ENCODE measurements at regions not wholly inside any gene's neighbourhood (a gene's known extent, or its start where the extent isn't known, plus 50 kb on each side); places are given as distances from the start of the nearest gene placed in this dataset.

DNA sequence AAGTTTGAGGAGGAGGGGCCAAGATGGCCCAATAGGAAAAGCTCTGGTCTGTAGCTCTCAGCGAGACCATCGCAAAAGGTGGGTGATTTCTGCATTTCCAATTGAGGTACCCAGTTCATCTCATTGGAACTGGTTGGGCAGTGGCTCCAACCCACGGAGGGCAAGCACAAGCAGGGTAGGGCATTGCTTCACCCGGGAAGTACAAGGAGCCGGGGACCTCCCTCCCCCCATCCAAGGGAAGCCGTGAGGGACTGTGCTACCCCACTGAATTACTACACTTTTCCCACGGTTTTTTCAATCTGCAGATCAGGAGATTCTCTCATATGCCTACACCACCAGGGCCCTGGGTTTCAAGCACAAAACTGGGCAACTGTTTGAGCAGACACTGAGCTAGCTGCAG is 58.0 kb upstream of the EFCAB3 start:
- TF ChIP-seq, protein P1, sequence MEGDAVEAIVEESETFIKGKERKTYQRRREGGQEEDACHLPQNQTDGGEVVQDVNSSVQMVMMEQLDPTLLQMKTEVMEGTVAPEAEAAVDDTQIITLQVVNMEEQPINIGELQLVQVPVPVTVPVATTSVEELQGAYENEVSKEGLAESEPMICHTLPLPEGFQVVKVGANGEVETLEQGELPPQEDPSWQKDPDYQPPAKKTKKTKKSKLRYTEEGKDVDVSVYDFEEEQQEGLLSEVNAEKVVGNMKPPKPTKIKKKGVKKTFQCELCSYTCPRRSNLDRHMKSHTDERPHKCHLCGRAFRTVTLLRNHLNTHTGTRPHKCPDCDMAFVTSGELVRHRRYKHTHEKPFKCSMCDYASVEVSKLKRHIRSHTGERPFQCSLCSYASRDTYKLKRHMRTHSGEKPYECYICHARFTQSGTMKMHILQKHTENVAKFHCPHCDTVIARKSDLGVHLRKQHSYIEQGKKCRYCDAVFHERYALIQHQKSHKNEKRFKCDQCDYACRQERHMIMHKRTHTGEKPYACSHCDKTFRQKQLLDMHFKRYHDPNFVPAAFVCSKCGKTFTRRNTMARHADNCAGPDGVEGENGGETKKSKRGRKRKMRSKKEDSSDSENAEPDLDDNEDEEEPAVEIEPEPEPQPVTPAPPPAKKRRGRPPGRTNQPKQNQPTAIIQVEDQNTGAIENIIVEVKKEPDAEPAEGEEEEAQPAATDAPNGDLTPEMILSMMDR (IDR thresholded peaks at IDR 0.05; ENCODE audit: unreplicated experiment): no peak
- no peaks in the 10 kb centered on the region for H3K36me3 Mint-ChIP-seq (ENCODE audit: insufficient read depth, unreplicated experiment)
- no peaks in the 10 kb centered on the region for H3K9me3 Mint-ChIP-seq (ENCODE audit: unreplicated experiment)
- POLR2A ChIA-PET: interaction anchor here (0.6 kb wide), 1 partner anchor 81 kb away, joined by 4 read pairs; no protein-coding TSS in a partner anchor
- CTCF ChIA-PET: interaction anchor here (0.6 kb wide), 1 partner anchor 211 kb away, joined by 5 read pairs; no protein-coding TSS in a partner anchor
- H3K4me3 Mint-ChIP-seq (ENCODE audit: unreplicated experiment): no peak overlapping the region
- BruUV-seq (replicated peaks): no TSS peak
- H3K4me1 Mint-ChIP-seq (ENCODE audit: insufficient read depth, unreplicated experiment): no peaks in the 10 kb centered on the region
- peaks cover 64% of the 10 kb centered on the region for H3K27me3 Mint-ChIP-seq (ENCODE audit: insufficient read depth, unreplicated experiment)
- H3K27ac Mint-ChIP-seq (ENCODE audit: low read depth, unreplicated experiment): no peak overlapping the region
- DNase-seq (ENCODE audit: unreplicated experiment): no peak
- intact Hi-C loops (cut with micrococcal nuclease): no loop called here

DNA sequence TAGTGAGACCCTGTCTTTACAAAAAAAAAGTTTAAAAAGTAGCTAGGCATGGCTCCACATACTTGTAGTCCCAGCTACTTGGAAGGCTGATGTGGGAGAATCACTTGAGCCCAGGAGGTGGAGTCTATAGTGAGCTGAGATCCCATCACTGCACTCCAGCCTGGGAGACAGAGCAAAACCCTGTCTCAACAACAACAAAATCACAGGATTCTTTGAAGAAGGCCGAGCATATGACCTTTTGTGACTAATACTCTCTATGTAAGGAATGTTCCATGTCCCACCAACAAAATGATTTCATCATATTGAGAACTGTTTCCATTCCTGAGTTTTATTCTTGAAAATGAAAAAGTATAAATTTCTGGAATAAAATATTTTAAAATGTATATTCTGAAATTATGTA is 58.9 kb upstream of the EFCAB3 start:
- peaks cover 72% of the 10 kb centered on the region for H3K27me3 Mint-ChIP-seq (ENCODE audit: insufficient read depth, unreplicated experiment)
- ChIA-PET CTCF (interaction anchor here (1.0 kb wide), 1 partner anchor 27 kb away, joined by 3 read pairs; no protein-coding TSS in a partner anchor), POLR2A (no interaction called here)
- TF ChIP-seq, protein P1 (IDR thresholded peaks at IDR 0.05; ENCODE audit: unreplicated experiment): no peak
- no peak overlapping the region for H3K27ac Mint-ChIP-seq (ENCODE audit: low read depth, unreplicated experiment)
- no peaks in the 10 kb centered on the region for H3K36me3 Mint-ChIP-seq (ENCODE audit: insufficient read depth, unreplicated experiment)
- intact Hi-C loops (cut with micrococcal nuclease): no loop called here
- no peaks in the 10 kb centered on the region for H3K9me3 Mint-ChIP-seq (ENCODE audit: unreplicated experiment)
- DNase-seq (ENCODE audit: unreplicated experiment): peak; percentile 20
- H3K4me1 Mint-ChIP-seq (ENCODE audit: insufficient read depth, unreplicated experiment): no peaks in the 10 kb centered on the region
- BruUV-seq (replicated peaks): no TSS peak
- H3K4me3 Mint-ChIP-seq (ENCODE audit: unreplicated experiment): no peak overlapping the region

DNA sequence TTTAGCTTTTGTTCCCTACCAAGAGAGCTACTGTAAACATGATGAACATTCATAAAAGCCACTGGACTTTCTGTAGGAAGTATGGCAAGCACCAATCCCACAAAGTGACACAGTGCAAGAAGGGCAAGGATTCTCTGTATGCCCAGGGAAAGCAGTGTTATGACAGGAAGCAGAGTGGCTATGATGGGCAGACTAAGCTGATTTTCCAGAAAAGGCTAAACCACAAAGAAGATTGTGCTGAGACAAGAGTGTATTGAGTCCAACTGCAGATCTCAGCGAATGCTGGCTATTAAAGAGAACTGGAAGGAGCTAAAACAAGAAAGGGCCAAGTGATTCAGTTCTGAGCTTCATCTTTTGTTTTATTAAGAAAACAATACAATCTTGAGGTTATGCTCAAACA is 60.5 kb upstream of the EFCAB3 start:
- intact Hi-C loops (cut with micrococcal nuclease): no loop called here
- ChIA-PET CTCF (no interaction called here), POLR2A (interaction anchor here (1.3 kb wide), 1 partner anchor 8 kb away, joined by 3 read pairs; no protein-coding TSS in a partner anchor)
- H3K4me3 Mint-ChIP-seq (ENCODE audit: unreplicated experiment): no peak overlapping the region
- peaks cover 88% of the 10 kb centered on the region for H3K27me3 Mint-ChIP-seq (ENCODE audit: insufficient read depth, unreplicated experiment)
- H3K36me3 Mint-ChIP-seq (ENCODE audit: insufficient read depth, unreplicated experiment): no peaks in the 10 kb centered on the region
- H3K4me1 Mint-ChIP-seq (ENCODE audit: insufficient read depth, unreplicated experiment): no peaks in the 10 kb centered on the region
- BruUV-seq (replicated peaks): no TSS peak
- TF ChIP-seq, protein P1 (IDR thresholded peaks at IDR 0.05; ENCODE audit: unreplicated experiment): no peak
- no peaks in the 10 kb centered on the region for H3K9me3 Mint-ChIP-seq (ENCODE audit: unreplicated experiment)
- H3K27ac Mint-ChIP-seq (ENCODE audit: low read depth, unreplicated experiment): no peak overlapping the region
- DNase-seq (ENCODE audit: unreplicated experiment): no peak

DNA sequence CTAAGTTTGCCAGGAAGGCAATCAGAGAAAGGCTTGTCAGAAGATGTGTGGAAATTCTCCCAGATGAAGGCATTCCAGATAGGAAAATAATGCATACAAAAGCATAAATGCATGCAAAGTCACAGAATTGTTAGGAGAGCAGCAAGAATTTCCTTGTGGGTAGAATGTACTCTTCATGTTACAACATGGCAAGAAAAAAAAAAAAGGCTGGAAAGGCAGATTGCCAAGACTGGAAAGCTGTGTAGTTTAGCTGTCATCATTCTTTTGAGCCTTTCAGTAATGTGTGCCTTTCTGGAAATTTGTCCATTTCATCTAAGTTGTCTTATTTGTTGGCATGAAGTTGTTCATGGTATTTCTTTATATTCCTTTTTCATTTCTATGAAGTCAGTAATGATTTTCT is 71.0 kb upstream of the EFCAB3 start:
- no peaks in the 10 kb centered on the region for H3K4me1 Mint-ChIP-seq (ENCODE audit: insufficient read depth, unreplicated experiment)
- ChIA-PET POLR2A (interaction anchor here (0.6 kb wide), 1 partner anchor 9 kb away, joined by 3 read pairs; no protein-coding TSS in a partner anchor), CTCF (interaction anchor here (0.5 to 1.0 kb wide), 4 partner anchors 10 to 1503 kb away, joined by 3 to 7 read pairs (median 4); no protein-coding TSS in a partner anchor)
- peak; percentile 36 for DNase-seq (ENCODE audit: unreplicated experiment)
- no peak overlapping the region for H3K27ac Mint-ChIP-seq (ENCODE audit: low read depth, unreplicated experiment)
- no peaks in the 10 kb centered on the region for H3K9me3 Mint-ChIP-seq (ENCODE audit: unreplicated experiment)
- H3K36me3 Mint-ChIP-seq (ENCODE audit: insufficient read depth, unreplicated experiment): no peaks in the 10 kb centered on the region
- no peak overlapping the region for H3K4me3 Mint-ChIP-seq (ENCODE audit: unreplicated experiment)
- peaks cover 61% of the 10 kb centered on the region for H3K27me3 Mint-ChIP-seq (ENCODE audit: insufficient read depth, unreplicated experiment)
- TF ChIP-seq, protein P1 (IDR thresholded peaks at IDR 0.05; ENCODE audit: unreplicated experiment): no peak
- BruUV-seq (replicated peaks): no TSS peak
- intact Hi-C loops (cut with micrococcal nuclease): no loop called here

Measured in MCF 10A (cell line).